ENCODE measurements at regions not wholly inside any gene's neighbourhood (a gene's known extent, or its start where the extent isn't known, plus 50 kb on each side); places are given as distances from the start of the nearest gene placed in this dataset.

DNA sequence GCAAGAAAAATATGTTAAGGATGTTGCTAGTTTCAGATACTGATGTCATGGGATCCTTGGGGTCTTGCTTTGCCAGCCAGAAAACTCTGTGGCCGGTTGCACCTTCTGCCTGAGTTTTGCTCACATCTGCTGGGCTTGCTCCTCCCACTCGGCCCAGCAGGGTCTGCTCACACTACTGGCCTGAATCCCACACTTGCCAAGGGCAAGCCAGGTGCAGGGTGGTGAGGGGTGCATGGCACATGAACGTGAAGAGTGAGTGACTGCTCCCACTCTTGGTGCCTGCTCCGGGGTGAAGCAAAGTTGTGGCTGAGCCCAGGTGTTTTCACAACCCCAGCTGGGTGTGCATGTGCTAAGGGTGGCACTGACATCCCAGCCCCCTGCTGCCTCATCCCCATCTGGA is 83.1 kb upstream of the STARD4 start:
- Histone ChIP-seq H3K27ac (ENCODE audit: low read depth, low read length, poor library complexity, severe bottlenecking) (no peak overlapping the region), H3K9me2 (ENCODE audit: low read depth, low read length) (no peaks in the 10 kb centered on the region), H4K20me1 (ENCODE audit: insufficient read depth, low read length) (no peaks in the 10 kb centered on the region), H3K9me3 (ENCODE audit: low read length) (no peaks in the 10 kb centered on the region), H3K9ac (ENCODE audit: low read length) (no peak overlapping the region), H3K4me3 (ENCODE audit: low read depth, low read length, poor library complexity, severe bottlenecking) (no peak overlapping the region), H3K27me3 (ENCODE audit: insufficient read depth, low read length) (no peaks in the 10 kb centered on the region), H3K4me1 (ENCODE audit: insufficient read depth, low read length, severe bottlenecking) (no peaks in the 10 kb centered on the region), H3K36me3 (ENCODE audit: insufficient read depth, low read length) (no peaks in the 10 kb centered on the region), H3K4me2 (ENCODE audit: low read length) (no peak overlapping the region), H3F3A (ENCODE audit: insufficient read depth, low read length) (no peaks in the 10 kb centered on the region), H2AFZ (ENCODE audit: low read length) (no peak overlapping the region), H3K79me2 (ENCODE audit: insufficient read depth, low read length) (no peaks in the 10 kb centered on the region)
- no peak for TF ChIP-seq EZH2 (IDR thresholded peaks at IDR 0.05; ENCODE audit: borderline replicate concordance, low read length)
- TF ChIP-seq, protein P1, sequence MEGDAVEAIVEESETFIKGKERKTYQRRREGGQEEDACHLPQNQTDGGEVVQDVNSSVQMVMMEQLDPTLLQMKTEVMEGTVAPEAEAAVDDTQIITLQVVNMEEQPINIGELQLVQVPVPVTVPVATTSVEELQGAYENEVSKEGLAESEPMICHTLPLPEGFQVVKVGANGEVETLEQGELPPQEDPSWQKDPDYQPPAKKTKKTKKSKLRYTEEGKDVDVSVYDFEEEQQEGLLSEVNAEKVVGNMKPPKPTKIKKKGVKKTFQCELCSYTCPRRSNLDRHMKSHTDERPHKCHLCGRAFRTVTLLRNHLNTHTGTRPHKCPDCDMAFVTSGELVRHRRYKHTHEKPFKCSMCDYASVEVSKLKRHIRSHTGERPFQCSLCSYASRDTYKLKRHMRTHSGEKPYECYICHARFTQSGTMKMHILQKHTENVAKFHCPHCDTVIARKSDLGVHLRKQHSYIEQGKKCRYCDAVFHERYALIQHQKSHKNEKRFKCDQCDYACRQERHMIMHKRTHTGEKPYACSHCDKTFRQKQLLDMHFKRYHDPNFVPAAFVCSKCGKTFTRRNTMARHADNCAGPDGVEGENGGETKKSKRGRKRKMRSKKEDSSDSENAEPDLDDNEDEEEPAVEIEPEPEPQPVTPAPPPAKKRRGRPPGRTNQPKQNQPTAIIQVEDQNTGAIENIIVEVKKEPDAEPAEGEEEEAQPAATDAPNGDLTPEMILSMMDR (IDR thresholded peaks at IDR 0.05; ENCODE audit: low read length): no peak

DNA sequence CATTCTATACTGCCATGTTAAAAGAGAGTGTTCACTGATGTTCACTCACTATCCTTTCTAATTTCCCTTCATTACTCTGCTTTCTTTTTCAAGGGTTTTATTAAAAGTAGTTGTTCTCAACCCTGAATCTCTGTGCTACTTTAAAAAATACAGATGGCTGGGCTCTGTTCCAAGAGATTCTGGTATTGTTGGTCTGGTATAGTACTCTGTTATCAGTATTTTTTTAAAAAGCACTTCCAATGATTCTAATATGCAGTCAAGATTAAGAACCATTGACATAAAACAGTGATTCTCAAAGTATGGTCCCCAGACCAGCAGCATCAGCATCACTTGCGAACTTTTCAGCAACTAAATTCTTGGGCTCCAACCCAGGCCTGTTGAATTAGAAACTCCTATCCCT is 77.0 kb upstream of the STARD4 start:
- Histone ChIP-seq H3F3A (ENCODE audit: insufficient read depth, low read length) (no peaks in the 10 kb centered on the region), H3K9me3 (ENCODE audit: low read length) (no peaks in the 10 kb centered on the region), H3K27ac (ENCODE audit: low read depth, low read length, poor library complexity, severe bottlenecking) (no peak overlapping the region), H3K27me3 (ENCODE audit: insufficient read depth, low read length) (no peaks in the 10 kb centered on the region), H3K9ac (ENCODE audit: low read length) (no peak overlapping the region), H2AFZ (ENCODE audit: low read length) (no peak overlapping the region), H3K9me2 (ENCODE audit: low read depth, low read length) (no peaks in the 10 kb centered on the region), H3K4me1 (ENCODE audit: insufficient read depth, low read length, severe bottlenecking) (no peaks in the 10 kb centered on the region), H3K4me3 (ENCODE audit: low read depth, low read length, poor library complexity, severe bottlenecking) (no peak overlapping the region), H4K20me1 (ENCODE audit: insufficient read depth, low read length) (no peaks in the 10 kb centered on the region), H3K79me2 (ENCODE audit: insufficient read depth, low read length) (no peaks in the 10 kb centered on the region), H3K4me2 (ENCODE audit: low read length) (no peak overlapping the region), H3K36me3 (ENCODE audit: insufficient read depth, low read length) (no peaks in the 10 kb centered on the region)
- TF ChIP-seq, protein P1 (IDR thresholded peaks at IDR 0.05; ENCODE audit: low read length): no peak
- TF ChIP-seq EZH2 (IDR thresholded peaks at IDR 0.05; ENCODE audit: borderline replicate concordance, low read length): no peak

DNA sequence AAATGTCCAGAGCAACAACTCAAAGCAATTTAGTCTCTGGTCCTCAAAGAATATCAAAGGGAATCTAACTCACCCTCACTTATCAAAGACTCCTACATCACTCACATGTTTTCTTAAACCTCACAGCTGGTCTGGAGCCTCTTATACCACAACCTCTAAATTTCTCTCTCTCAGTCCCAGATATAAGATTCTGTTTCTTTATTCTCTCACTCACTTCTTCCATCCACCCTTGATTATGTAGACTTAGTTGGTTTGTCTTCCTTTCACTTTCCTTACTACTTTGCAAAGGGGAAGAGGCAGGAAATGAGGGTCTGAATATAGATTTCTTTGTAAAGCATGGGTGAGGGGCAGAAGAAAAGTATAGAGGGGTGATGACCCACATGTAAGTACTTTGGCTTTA is 75.4 kb upstream of the STARD4 start:
- no peak overlapping the region for H3K27ac ChIP-seq (ENCODE audit: low read depth, low read length, poor library complexity, severe bottlenecking)
- no peak overlapping the region for H3K4me3 ChIP-seq (ENCODE audit: low read depth, low read length, poor library complexity, severe bottlenecking)
- H3K79me2 ChIP-seq (ENCODE audit: insufficient read depth, low read length): no peaks in the 10 kb centered on the region
- H3K27me3 ChIP-seq (ENCODE audit: insufficient read depth, low read length): no peaks in the 10 kb centered on the region
- TF ChIP-seq EZH2 (IDR thresholded peaks at IDR 0.05; ENCODE audit: borderline replicate concordance, low read length): no peak
- TF ChIP-seq, protein P1 (IDR thresholded peaks at IDR 0.05; ENCODE audit: low read length): no peak
- no peak overlapping the region for H3K9ac ChIP-seq (ENCODE audit: low read length)
- no peaks in the 10 kb centered on the region for H3K9me2 ChIP-seq (ENCODE audit: low read depth, low read length)
- no peaks in the 10 kb centered on the region for H3F3A ChIP-seq (ENCODE audit: insufficient read depth, low read length)
- no peaks in the 10 kb centered on the region for H4K20me1 ChIP-seq (ENCODE audit: insufficient read depth, low read length)
- no peaks in the 10 kb centered on the region for H3K4me1 ChIP-seq (ENCODE audit: insufficient read depth, low read length, severe bottlenecking)
- no peaks in the 10 kb centered on the region for H3K36me3 ChIP-seq (ENCODE audit: insufficient read depth, low read length)
- no peaks in the 10 kb centered on the region for H3K9me3 ChIP-seq (ENCODE audit: low read length)
- H2AFZ ChIP-seq (ENCODE audit: low read length): no peak overlapping the region
- H3K4me2 ChIP-seq (ENCODE audit: low read length): no peak overlapping the region

All from OCI-LY1 (cell line).